K562 (cell line): ENCODE measurements at regions not wholly inside any gene's neighbourhood (a gene's known extent, or its start where the extent isn't known, plus 50 kb on each side); places are given as distances from the start of the nearest gene placed in this dataset.

ENCODE experiments used
- ATAC-seq: fragments of 200-7000 bp; cut with Tn5 transposase; 3 replicates; pipeline ENCODE4 v1.9.1; 2020; ENCODE audit warnings: moderate library complexity
- BruUV-seq: library from RNA; stranded (reverse); fragments of 400-500 nt; replicated peaks from 2 replicates; lab custom pipeline; 2021; lab: Mats Ljungman, UMichigan
- CTCF ChIA-PET: fragments of 300-600 bp; formaldehyde crosslinking; extraction: SDS; loops from one replicate; lab custom pipeline; 2021; ENCODE audit warnings: low intra/inter-chr PET ratio; lab: Yijun Ruan, JAX
- POLR2A ChIA-PET: fragments of 300-600, 350-650 bp; sonication (Branson Sonifier 250); formaldehyde crosslinking; extraction: SDS; loops from one replicate; lab custom pipeline; 2021; ENCODE audit warnings: antibody characterized with exemption, inconsistent platforms; lab: Yijun Ruan, JAX
- DNase-seq, 4 experiments: peaks; one replicate each; pipeline versions ENCODE4 v3.0.0 to v3.0.0-alpha.2; 2011 to 2018; ENCODE audit warnings: low spot score in 3 of 4, mixed read lengths in 3 of 4; ENCODE audit errors: extremely low read depth in 1 of 4
- FAIRE-seq: peaks from 2 replicates; lab custom pipeline; 2011; peaks lifted over from hg19 to GRCh38; lab: Jason Lieb, UNC
- H2AFZ ChIP-seq: 2 replicates; pipeline ENCODE4 v1.6.0; 2011; ENCODE audit warnings: low read depth, low read length, control low read depth, inconsistent platforms
- H3K27ac ChIP-seq: fragments of 200-600 bp; 3 replicates; pipeline ENCODE4 v1.8.0; 2011; ENCODE audit warnings: low read depth, mild to moderate bottlenecking, control low read depth, inconsistent platforms, low read length, moderate library complexity, mixed read lengths; ENCODE audit errors: extremely low read depth
- H3K27me3 ChIP-seq, 2 experiments: fragments of 300-600 bp in 1 of 2; 2 replicates in 1 of 2; 3 replicates in 1 of 2; pipeline versions ENCODE4 v1.6.0 to v1.8.0; 2011; ENCODE audit warnings: inconsistent platforms in 2 of 2, low read length in 2 of 2, mild to moderate bottlenecking in 1 of 2, mixed read lengths in 1 of 2, moderate library complexity in 1 of 2; ENCODE audit not compliant: control insufficient read depth in 2 of 2, insufficient read depth in 2 of 2
- H3K36me3 ChIP-seq: fragments of 300-600 bp; 3 replicates; pipeline ENCODE4 v1.8.0; 2011; ENCODE audit warnings: mild to moderate bottlenecking, low read length, inconsistent platforms; ENCODE audit not compliant: control insufficient read depth, insufficient read depth
- H3K4me1 ChIP-seq, 2 experiments: fragments of 200-600 bp in 1 of 2; replicated peaks in 1 of 2; 2 replicates in 1 of 2; 3 replicates in 1 of 2; pipeline versions ENCODE4 v1.5.1 to v1.8.0; 2011; ENCODE audit warnings: inconsistent platforms in 2 of 2, low read length in 2 of 2, mild to moderate bottlenecking in 1 of 2, mixed read lengths in 1 of 2, moderate library complexity in 1 of 2; ENCODE audit not compliant: control insufficient read depth in 2 of 2, insufficient read depth in 2 of 2
- H3K4me2 ChIP-seq: 2 replicates; pipeline ENCODE4 v1.6.1; 2011; ENCODE audit warnings: low read length, control low read depth, inconsistent platforms, mixed read lengths; ENCODE audit not compliant: insufficient read depth
- H3K4me3 ChIP-seq: fragments of 200-600 bp; sonication (generic), shearing (Covaris generic); 2 replicates; pipeline ENCODE4 v1.5.1; 2016; ENCODE audit warnings: control low read depth, inconsistent platforms
- H3K79me2 ChIP-seq: fragments of 200-600 bp; 3 replicates; pipeline ENCODE4 v1.8.0; 2011; ENCODE audit warnings: low read length, inconsistent platforms; ENCODE audit not compliant: control insufficient read depth, insufficient read depth
- H3K9ac ChIP-seq, 2 experiments: 2 replicates each; pipeline versions ENCODE4 v1.6.0 to v1.6.1; 2011; ENCODE audit warnings: low read depth in 2 of 2, low read length in 2 of 2, control low read depth in 1 of 2, inconsistent platforms in 1 of 2, mild to moderate bottlenecking in 1 of 2, mixed read lengths in 1 of 2; ENCODE audit not compliant: insufficient read depth in 1 of 2
- H3K9me1 ChIP-seq: one replicate; pipeline ENCODE4 v1.6.0; 2011; ENCODE audit warnings: inconsistent platforms, mild to moderate bottlenecking, low read length, moderate library complexity; ENCODE audit not compliant: control insufficient read depth, insufficient read depth
- H3K9me3 ChIP-seq: replicated peaks from 2 replicates; pipeline ENCODE4 v1.5.1; 2011; ENCODE audit warnings: low read depth, low read length, inconsistent platforms; ENCODE audit not compliant: control insufficient read depth, insufficient read depth
- H4K20me1 ChIP-seq: replicated peaks from 2 replicates; pipeline ENCODE4 v1.6.1; 2011; ENCODE audit warnings: low read length, inconsistent platforms, mixed read lengths; ENCODE audit not compliant: control insufficient read depth, insufficient read depth
- ARID1B ChIP-seq: fragments of 450-650 bp; IDR thresholded peaks from 2 replicates; pipeline ENCODE4 v1.6.1; 2016; ENCODE audit warnings: antibody characterized with exemption, mild to moderate bottlenecking, inconsistent platforms
- CCNT2 ChIP-seq: IDR thresholded peaks from 2 replicates; pipeline ENCODE4 v1.6.1; 2011; ENCODE audit warnings: borderline replicate concordance, low read depth, mild to moderate bottlenecking, moderate library complexity, mixed read lengths, low read length; ENCODE audit not compliant: insufficient read length; ENCODE audit errors: extremely low read depth
- CUX1 ChIP-seq: fragments of 200-800 bp; sonication (Bioruptor generic); IDR thresholded peaks from 2 replicates; pipeline ENCODE4 v1.6.1; 2016; ENCODE audit warnings: missing genetic modification characterization, missing compliant biosample characterization
- ZBTB17 ChIP-seq: fragments of 450-650 bp; formaldehyde crosslinking; IDR thresholded peaks from 2 replicates; pipeline ENCODE4 v1.4.0; 2020; ENCODE audit warnings: mild to moderate bottlenecking
- ZBTB34 ChIP-seq: fragments of 250-450 bp; sonication (Bioruptor Pico); IDR thresholded peaks from 2 replicates; pipeline ENCODE4 v1.8.0; 2021; ENCODE audit warnings: mild to moderate bottlenecking, moderate library complexity
- ZNF407 ChIP-seq: fragments of 450-650 bp; IDR thresholded peaks from 2 replicates; pipeline ENCODE4 v1.6.1; 2016; ENCODE audit warnings: low read depth
- WGBS: fragments of 100-300 bp; shearing (Covaris generic); methylation state at CpG from one replicate; pipeline ENCODE4 v1.1.6; 2016; ENCODE audit warnings: low coverage, mixed read lengths; ENCODE audit not compliant: insufficient coverage; ENCODE audit errors: missing lambda C conversion rate; 5-methylcytosine and 5-hydroxymethylcytosine counted together
- in situ Hi-C: fragments of 300-500 bp; cut with MboI; formaldehyde crosslinking; loops from 4 replicates; pipeline ENCODE4 v1.15.0; 2018; ENCODE audit warnings: inconsistent platforms, mixed read lengths
- intact Hi-C: fragments of 100-400 bp; cut with micrococcal nuclease; formaldehyde crosslinking; loops from 2 replicates; pipeline ENCODE4 v1.14.2; 2022

- Histone ChIP-seq H3K27ac (no peak overlapping the region), H3K4me1 (no peaks in the 10 kb centered on the region), H3K27me3 (peaks cover 5 to 49% of the 10 kb centered on the region in 2 experiments; a peak in 4 of 5 replicates), H3K4me3 (no peak overlapping the region), H3K36me3 (no peaks in the 10 kb centered on the region), H3K9me1 (no peaks in the 10 kb centered on the region), H2AFZ (no peak overlapping the region), H4K20me1 (no peaks in the 10 kb centered on the region; the same call in 1 of the 2 replicates), H3K9ac (no peak overlapping the region), H3K79me2 (no peaks in the 10 kb centered on the region), H3K4me2 (no peak overlapping the region), H3K9me3 (no peaks in the 10 kb centered on the region)
- 2% methylated on average over 9 of the region's 10 CpGs for WGBS
- ChIA-PET POLR2A (no interaction called here), CTCF (no interaction called here)
- no peak for DNase-seq
- BruUV-seq: no TSS peak
- TF ChIP-seq ARID1B: no peak
- no peak for TF ChIP-seq CUX1 (CRISPR knock-in tag)
- TF ChIP-seq ZBTB34 (CRISPR knock-in tag): no peak
- TF ChIP-seq ZNF407: no peak
- no peak for TF ChIP-seq CCNT2
- no peak for TF ChIP-seq ZBTB17 (CRISPR knock-in tag)
- no peak for FAIRE-seq
- intact Hi-C loops: no loop called here
- no peak for ATAC-seq
- in situ Hi-C loops: no loop called here
Observed at GRCh38 chr2:100679211-100679610, 116.4 kb downstream of the PDCL3 start.
